MM.1S (cell line): ENCODE measurements at regions not wholly inside any gene's neighbourhood (a gene's known extent, or its start where the extent isn't known, plus 50 kb on each side); places are given as distances from the start of the nearest gene placed in this dataset.

Experiments
- EZH2 ChIP-seq: fragments of 300-600 bp; sonication (generic); optimal IDR thresholded peaks from 2 replicates; pipeline ENCODE3; 2017; ENCODE audit warnings: low read depth, mild to moderate bottlenecking, antibody characterized with exemption, low read length, mixed read lengths
- EZH2phosphoT487 ChIP-seq: fragments of 300-600 bp; sonication (generic); IDR thresholded peaks from 2 replicates; pipeline ENCODE4 v1.6.1; 2018; ENCODE audit warnings: antibody characterized with exemption, low read length
- TF ChIP-seq, protein P1 (sequence below): fragments of 300-600 bp; sonication (generic); IDR thresholded peaks from 2 replicates; pipeline ENCODE4 v1.5.1; 2016; ENCODE audit warnings: antibody characterized with exemption, low read length, mixed read lengths

DNA sequence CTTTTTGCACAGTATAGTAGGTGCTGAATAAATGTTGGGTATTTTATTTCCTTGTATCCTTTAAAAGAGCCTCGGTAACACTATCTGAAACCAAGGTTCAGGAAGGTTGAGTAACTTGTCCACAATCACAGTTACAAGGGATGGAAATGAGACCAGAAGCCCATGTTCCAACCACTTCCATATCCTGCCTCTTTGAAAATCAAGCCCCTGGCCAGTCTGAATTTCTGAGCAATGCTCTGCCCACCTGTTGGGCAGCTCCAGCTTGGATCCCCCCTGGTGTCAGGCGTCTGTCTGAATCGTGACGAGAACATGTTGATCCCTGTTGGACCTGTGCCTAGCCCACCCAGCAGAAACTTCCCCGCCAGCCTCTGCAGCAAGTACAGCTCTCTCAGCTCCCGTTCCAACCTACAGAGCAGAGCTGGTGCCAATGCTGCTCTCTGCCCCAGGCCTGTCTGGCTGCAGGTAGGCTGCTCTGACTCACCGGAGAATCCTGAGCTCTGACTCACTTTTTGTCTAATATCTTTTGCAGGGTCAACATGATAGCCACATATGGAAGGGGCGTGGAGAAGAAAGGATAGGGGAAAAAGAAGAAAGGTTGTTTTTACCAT lies 595.5 kb downstream of the INHBA start:
- TF ChIP-seq, protein P1, sequence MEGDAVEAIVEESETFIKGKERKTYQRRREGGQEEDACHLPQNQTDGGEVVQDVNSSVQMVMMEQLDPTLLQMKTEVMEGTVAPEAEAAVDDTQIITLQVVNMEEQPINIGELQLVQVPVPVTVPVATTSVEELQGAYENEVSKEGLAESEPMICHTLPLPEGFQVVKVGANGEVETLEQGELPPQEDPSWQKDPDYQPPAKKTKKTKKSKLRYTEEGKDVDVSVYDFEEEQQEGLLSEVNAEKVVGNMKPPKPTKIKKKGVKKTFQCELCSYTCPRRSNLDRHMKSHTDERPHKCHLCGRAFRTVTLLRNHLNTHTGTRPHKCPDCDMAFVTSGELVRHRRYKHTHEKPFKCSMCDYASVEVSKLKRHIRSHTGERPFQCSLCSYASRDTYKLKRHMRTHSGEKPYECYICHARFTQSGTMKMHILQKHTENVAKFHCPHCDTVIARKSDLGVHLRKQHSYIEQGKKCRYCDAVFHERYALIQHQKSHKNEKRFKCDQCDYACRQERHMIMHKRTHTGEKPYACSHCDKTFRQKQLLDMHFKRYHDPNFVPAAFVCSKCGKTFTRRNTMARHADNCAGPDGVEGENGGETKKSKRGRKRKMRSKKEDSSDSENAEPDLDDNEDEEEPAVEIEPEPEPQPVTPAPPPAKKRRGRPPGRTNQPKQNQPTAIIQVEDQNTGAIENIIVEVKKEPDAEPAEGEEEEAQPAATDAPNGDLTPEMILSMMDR, result no peak
- no peak for TF ChIP-seq EZH2phosphoT487
- TF ChIP-seq EZH2, result no peak
